BJ (cell line): ENCODE measurements at regions not wholly inside any gene's neighbourhood (a gene's known extent, or its start where the extent isn't known, plus 50 kb on each side); places are given as distances from the start of the nearest gene placed in this dataset.

Experiments
- CTCF ChIA-PET: fragments of 350-600 bp; formaldehyde crosslinking; extraction: SDS; loops from one replicate; lab custom pipeline; 2021; ENCODE audit warnings: antibody characterized with exemption, inconsistent platforms; lab: Yijun Ruan, JAX
- POLR2A ChIA-PET: fragments of 300-600 bp; sonication (Branson Sonifier 250); formaldehyde crosslinking; extraction: SDS; loops from one replicate; lab custom pipeline; 2021; ENCODE audit warnings: antibody characterized with exemption; lab: Charles Lee
- DNase-seq: peaks from one replicate; pipeline ENCODE4 v3.0.0-alpha.2; 2011; ENCODE audit warnings: low read depth
- H3K27me3 ChIP-seq: 2 replicates; pipeline ENCODE4 v1.6.0; 2011; ENCODE audit warnings: low read length; ENCODE audit not compliant: control insufficient read depth, insufficient read depth
- H3K36me3 ChIP-seq: 2 replicates; pipeline ENCODE4 v1.5.1; 2011; ENCODE audit warnings: low read length; ENCODE audit not compliant: control insufficient read depth, insufficient read depth
- H3K4me3 ChIP-seq: 2 replicates; pipeline ENCODE4 v1.5.1; 2011; ENCODE audit warnings: low read depth, mild to moderate bottlenecking, control low read depth, low read length
- CTCF ChIP-seq: IDR thresholded peaks from 2 replicates; pipeline ENCODE4 v1.5.1; 2011; ENCODE audit warnings: low read depth, mild to moderate bottlenecking, control low read depth, inconsistent platforms, low read length, moderate library complexity; ENCODE audit not compliant: insufficient read depth

- no peak for TF ChIP-seq CTCF
- POLR2A ChIA-PET: no interaction called here
- no peaks in the 10 kb centered on the region for H3K27me3 ChIP-seq
- no peak overlapping the region for H3K4me3 ChIP-seq
- CTCF ChIA-PET: no interaction called here
- DNase-seq: no peak
- H3K36me3 ChIP-seq: no peaks in the 10 kb centered on the region
Measured at GRCh38 chr2:204090021-204090420, 153.5 kb downstream of the ICOS start.

- no peak for TF ChIP-seq CTCF
- no peak for DNase-seq
- CTCF ChIA-PET: no interaction called here
- Histone ChIP-seq H3K36me3 (no peaks in the 10 kb centered on the region), H3K27me3 (peaks cover 2% of the 10 kb centered on the region; the same call in 1 of the 2 replicates), H3K4me3 (no peak overlapping the region)
- POLR2A ChIA-PET: no interaction called here
Measured at GRCh38 chr2:204104811-204105210, 168.2 kb downstream of the ICOS start.

GRCh38 chr2:204108330-204108751 lies 171.8 kb downstream of the ICOS start:
- ChIA-PET POLR2A (no interaction called here), CTCF (no interaction called here)
- DNase-seq: no peak
- Histone ChIP-seq H3K27me3 (peaks cover 2% of the 10 kb centered on the region; the same call in 1 of the 2 replicates), H3K4me3 (no peak overlapping the region), H3K36me3 (no peaks in the 10 kb centered on the region)
- no peak for TF ChIP-seq CTCF

- peaks cover 2% of the 10 kb centered on the region; the same call in 1 of the 2 replicates for H3K27me3 ChIP-seq
- no peak overlapping the region for H3K4me3 ChIP-seq
- ChIA-PET CTCF (no interaction called here), POLR2A (no interaction called here)
- TF ChIP-seq CTCF: no peak
- DNase-seq: no peak
- H3K36me3 ChIP-seq: no peaks in the 10 kb centered on the region
Measured at GRCh38 chr2:204108781-204109295, 172.3 kb downstream of the ICOS start.

GRCh38 chr2:204109681-204110080 lies 173.1 kb downstream of the ICOS start:
- ChIA-PET CTCF (interaction anchor here (0.7 kb wide), 1 partner anchor 13 kb away, joined by 3 read pairs; no protein-coding TSS in a partner anchor), POLR2A (no interaction called here)

More at GRCh38 chr2:204109681-204110080, 173.1 kb downstream of the ICOS start:
- Histone ChIP-seq H3K27me3 (peaks cover 2% of the 10 kb centered on the region; the same call in 1 of the 2 replicates), H3K4me3 (no peak overlapping the region), H3K36me3 (no peaks in the 10 kb centered on the region)
- no peak for TF ChIP-seq CTCF
- no peak for DNase-seq
